ENCODE measurements at regions not wholly inside any gene's neighbourhood (a gene's known extent, or its start where the extent isn't known, plus 50 kb on each side); places are given as distances from the start of the nearest gene placed in this dataset.

DNA sequence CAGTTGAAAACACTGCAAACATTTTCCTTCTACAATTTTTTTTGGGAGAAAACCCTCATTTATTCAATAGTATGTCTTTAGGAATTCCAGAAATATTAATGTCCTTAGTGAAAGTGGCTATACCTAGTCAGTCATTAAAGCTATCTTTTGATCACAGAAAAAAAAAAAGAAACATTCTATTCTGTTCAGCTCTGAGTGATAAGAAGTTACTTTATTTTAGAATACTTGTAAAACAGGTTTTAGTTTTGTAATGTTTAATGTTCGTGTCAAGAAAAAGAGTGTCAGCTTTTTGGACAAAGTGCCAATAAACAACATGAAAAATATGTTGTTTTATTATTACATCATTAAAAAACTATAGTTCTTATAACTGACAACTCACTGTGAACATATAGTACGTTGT is 240.4 kb downstream of the OGFRL1 start:
- DNase-seq (ENCODE audit: low spot score in 2 of 2): no peak
- Mint-ChIP-seq H3K27ac (ENCODE audit: low read depth) (no peak overlapping the region), H3K4me1 (no peaks in the 10 kb centered on the region), H3K27me3 (peaks cover 16% of the 10 kb centered on the region), H3K4me3 (no peak overlapping the region), H3K36me3 (ENCODE audit: insufficient read depth) (no peaks in the 10 kb centered on the region), H3K9me3 (no peaks in the 10 kb centered on the region)
- no peak for ATAC-seq (replicated peaks; ENCODE audit: extremely low read depth, poor library complexity, severe bottlenecking)

- no peaks in the 10 kb centered on the region for H3K9me3 Mint-ChIP-seq
- DNase-seq (ENCODE audit: low spot score in 2 of 2) (no peak), ATAC-seq (replicated peaks; ENCODE audit: extremely low read depth, poor library complexity, severe bottlenecking) (no peak)
- peaks cover 14% of the 10 kb centered on the region for H3K27me3 Mint-ChIP-seq
- H3K4me3 Mint-ChIP-seq: no peak overlapping the region
- H3K4me1 Mint-ChIP-seq: no peaks in the 10 kb centered on the region
- H3K36me3 Mint-ChIP-seq (ENCODE audit: insufficient read depth): no peaks in the 10 kb centered on the region
- H3K27ac Mint-ChIP-seq (ENCODE audit: low read depth): no peak overlapping the region
Measured at GRCh38 chr6:71529769-71530168, 241.2 kb downstream of the OGFRL1 start.

DNA sequence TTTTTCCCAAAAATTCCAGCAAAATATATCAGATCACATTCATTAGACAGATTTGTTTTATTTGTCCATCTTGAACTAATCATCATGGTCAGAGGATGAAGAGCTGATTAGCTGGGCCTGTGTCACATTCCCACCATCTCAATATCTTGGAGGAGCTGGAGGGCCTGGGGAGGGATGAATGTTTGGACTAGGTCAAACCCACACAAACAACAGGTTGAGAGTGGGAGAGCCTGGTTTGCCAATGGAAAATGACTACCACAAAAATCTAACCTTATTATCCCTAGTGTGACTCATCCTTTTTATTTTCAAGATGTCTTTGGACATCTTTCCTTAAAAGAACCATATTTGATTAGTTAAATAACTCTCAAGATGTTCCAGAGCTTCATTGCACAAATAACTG is 242.4 kb downstream of the OGFRL1 start:
- H3K4me1 Mint-ChIP-seq: no peaks in the 10 kb centered on the region
- H3K9me3 Mint-ChIP-seq: no peaks in the 10 kb centered on the region
- no peak for DNase-seq (ENCODE audit: low spot score in 2 of 2)
- peaks cover 22% of the 10 kb centered on the region for H3K27me3 Mint-ChIP-seq
- no peak overlapping the region for H3K4me3 Mint-ChIP-seq
- no peaks in the 10 kb centered on the region for H3K36me3 Mint-ChIP-seq (ENCODE audit: insufficient read depth)
- H3K27ac Mint-ChIP-seq (ENCODE audit: low read depth): no peak overlapping the region
- no peak for ATAC-seq (replicated peaks; ENCODE audit: extremely low read depth, poor library complexity, severe bottlenecking)

GRCh38 chr6:71531841-71532240 is 243.2 kb downstream of the OGFRL1 start:
- Mint-ChIP-seq H3K4me3 (no peak overlapping the region), H3K36me3 (ENCODE audit: insufficient read depth) (no peaks in the 10 kb centered on the region), H3K9me3 (no peaks in the 10 kb centered on the region), H3K27me3 (peaks cover 29% of the 10 kb centered on the region), H3K4me1 (no peaks in the 10 kb centered on the region), H3K27ac (ENCODE audit: low read depth) (no peak overlapping the region)
- no peak for ATAC-seq (replicated peaks; ENCODE audit: extremely low read depth, poor library complexity, severe bottlenecking)
- no peak for DNase-seq (ENCODE audit: low spot score in 2 of 2)

GRCh38 chr6:71533939-71534379 is 245.3 kb downstream of the OGFRL1 start:
- no peak for DNase-seq (ENCODE audit: low spot score in 2 of 2)
- Mint-ChIP-seq H3K4me3 (no peak overlapping the region), H3K27ac (ENCODE audit: low read depth) (no peak overlapping the region), H3K36me3 (ENCODE audit: insufficient read depth) (no peaks in the 10 kb centered on the region), H3K9me3 (no peaks in the 10 kb centered on the region), H3K27me3 (peaks cover 29% of the 10 kb centered on the region), H3K4me1 (no peaks in the 10 kb centered on the region)
- no peak for ATAC-seq (replicated peaks; ENCODE audit: extremely low read depth, poor library complexity, severe bottlenecking)

DNA sequence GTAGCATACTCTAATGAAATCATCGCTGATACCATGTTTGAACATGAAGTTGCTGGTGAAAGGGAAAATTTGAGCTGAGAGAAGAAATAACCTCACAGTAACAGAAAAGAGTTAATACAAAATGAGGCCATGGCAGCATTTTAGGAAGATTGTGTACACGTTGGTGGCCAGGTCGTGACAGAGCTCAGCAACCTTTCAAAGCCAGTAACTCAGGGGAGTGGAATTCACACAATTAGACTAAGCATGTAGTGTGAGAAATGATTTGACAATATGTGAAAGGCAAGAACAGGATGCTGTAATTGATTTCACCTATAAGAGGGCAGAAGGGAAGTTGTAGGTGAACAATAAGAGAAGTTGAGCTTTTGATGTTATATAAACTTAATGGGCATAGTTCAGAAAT is 246.3 kb downstream of the OGFRL1 start:
- no peaks in the 10 kb centered on the region for H3K36me3 Mint-ChIP-seq (ENCODE audit: insufficient read depth)
- no peak overlapping the region for H3K4me3 Mint-ChIP-seq
- no peaks in the 10 kb centered on the region for H3K9me3 Mint-ChIP-seq
- no peaks in the 10 kb centered on the region for H3K4me1 Mint-ChIP-seq
- ATAC-seq (replicated peaks; ENCODE audit: extremely low read depth, poor library complexity, severe bottlenecking) (no peak), DNase-seq (ENCODE audit: low spot score in 2 of 2) (no peak)
- peaks cover 29% of the 10 kb centered on the region for H3K27me3 Mint-ChIP-seq
- H3K27ac Mint-ChIP-seq (ENCODE audit: low read depth): no peak overlapping the region

GRCh38 chr6:71537717-71538116 is 249.1 kb downstream of the OGFRL1 start:
- no peak for ATAC-seq (replicated peaks; ENCODE audit: extremely low read depth, poor library complexity, severe bottlenecking)
- no peak overlapping the region for H3K4me3 Mint-ChIP-seq
- no peak for DNase-seq (ENCODE audit: low spot score in 2 of 2)

GRCh38 chr6:71544028-71544427 is 255.4 kb downstream of the OGFRL1 start:
- H3K9me3 Mint-ChIP-seq: no peaks in the 10 kb centered on the region
- H3K27me3 Mint-ChIP-seq: no peaks in the 10 kb centered on the region
- ATAC-seq (replicated peaks; ENCODE audit: extremely low read depth, poor library complexity, severe bottlenecking): no peak
- H3K4me3 Mint-ChIP-seq: no peak overlapping the region
- DNase-seq (ENCODE audit: low spot score in 2 of 2): no peak
- H3K27ac Mint-ChIP-seq (ENCODE audit: low read depth): no peak overlapping the region
- no peaks in the 10 kb centered on the region for H3K36me3 Mint-ChIP-seq (ENCODE audit: insufficient read depth)
- H3K4me1 Mint-ChIP-seq: no peaks in the 10 kb centered on the region

More at GRCh38 chr6:71537717-71538116, 249.1 kb downstream of the OGFRL1 start:
- H3K27me3 Mint-ChIP-seq: peaks cover 19% of the 10 kb centered on the region
- no peaks in the 10 kb centered on the region for H3K4me1 Mint-ChIP-seq
- H3K27ac Mint-ChIP-seq (ENCODE audit: low read depth): no peak overlapping the region
- no peaks in the 10 kb centered on the region for H3K36me3 Mint-ChIP-seq (ENCODE audit: insufficient read depth)
- no peaks in the 10 kb centered on the region for H3K9me3 Mint-ChIP-seq

- H3K36me3 Mint-ChIP-seq (ENCODE audit: insufficient read depth): no peaks in the 10 kb centered on the region
- no peak overlapping the region for H3K27ac Mint-ChIP-seq (ENCODE audit: low read depth)
- no peaks in the 10 kb centered on the region for H3K4me1 Mint-ChIP-seq
- no peaks in the 10 kb centered on the region for H3K9me3 Mint-ChIP-seq
- H3K27me3 Mint-ChIP-seq: no peaks in the 10 kb centered on the region
- no peak overlapping the region for H3K4me3 Mint-ChIP-seq
- ATAC-seq (replicated peaks; ENCODE audit: extremely low read depth, poor library complexity, severe bottlenecking): no peak
- DNase-seq (ENCODE audit: low spot score in 2 of 2): no peak
Measured at GRCh38 chr6:71544906-71545305, 256.3 kb downstream of the OGFRL1 start.

GRCh38 chr6:71545905-71546304 is 257.3 kb downstream of the OGFRL1 start:
- H3K4me3 Mint-ChIP-seq: no peak overlapping the region

DNA sequence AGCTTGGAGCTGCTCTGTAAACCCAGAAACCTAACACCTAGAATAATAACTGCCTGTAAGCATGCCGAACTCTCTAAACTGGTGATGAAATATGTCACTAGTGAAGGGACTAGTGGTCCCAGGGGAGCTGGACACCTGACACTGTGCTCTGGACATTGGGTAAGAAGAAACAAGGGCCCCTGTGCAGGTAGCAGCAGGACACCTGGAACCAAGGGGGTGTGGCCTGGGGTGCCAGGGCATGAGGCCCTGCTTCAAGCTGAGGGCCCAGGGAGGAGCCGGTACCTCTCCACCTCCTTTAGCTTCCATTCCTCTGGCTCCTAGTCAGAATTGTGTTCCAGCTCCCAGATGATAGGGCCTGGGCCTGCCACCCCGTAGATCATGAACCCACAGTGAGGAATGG is 263.2 kb downstream of the OGFRL1 start:
- Mint-ChIP-seq H3K27me3 (no peaks in the 10 kb centered on the region), H3K4me3 (no peak overlapping the region), H3K4me1 (no peaks in the 10 kb centered on the region), H3K27ac (ENCODE audit: low read depth) (no peak overlapping the region), H3K36me3 (ENCODE audit: insufficient read depth) (no peaks in the 10 kb centered on the region), H3K9me3 (peaks cover 12% of the 10 kb centered on the region)
- no peak for ATAC-seq (replicated peaks; ENCODE audit: extremely low read depth, poor library complexity, severe bottlenecking)
- no peak for DNase-seq (ENCODE audit: low spot score in 2 of 2)

More at GRCh38 chr6:71545905-71546304, 257.3 kb downstream of the OGFRL1 start:
- Mint-ChIP-seq H3K9me3 (no peaks in the 10 kb centered on the region), H3K4me1 (no peaks in the 10 kb centered on the region), H3K36me3 (ENCODE audit: insufficient read depth) (no peaks in the 10 kb centered on the region), H3K27ac (ENCODE audit: low read depth) (no peak overlapping the region), H3K27me3 (no peaks in the 10 kb centered on the region)
- no peak for DNase-seq (ENCODE audit: low spot score in 2 of 2)
- ATAC-seq (replicated peaks; ENCODE audit: extremely low read depth, poor library complexity, severe bottlenecking): no peak

GRCh38 chr6:71556141-71556540 is 267.5 kb downstream of the OGFRL1 start:
- Mint-ChIP-seq H3K9me3 (peaks cover 30% of the 10 kb centered on the region), H3K4me1 (no peaks in the 10 kb centered on the region), H3K36me3 (ENCODE audit: insufficient read depth) (no peaks in the 10 kb centered on the region), H3K4me3 (no peak overlapping the region), H3K27ac (ENCODE audit: low read depth) (no peak overlapping the region), H3K27me3 (no peaks in the 10 kb centered on the region)
- DNase-seq (ENCODE audit: low spot score in 2 of 2) (no peak), ATAC-seq (replicated peaks; ENCODE audit: extremely low read depth, poor library complexity, severe bottlenecking) (no peak)

- Mint-ChIP-seq H3K27me3 (no peaks in the 10 kb centered on the region), H3K27ac (ENCODE audit: low read depth) (no peak overlapping the region), H3K4me1 (no peaks in the 10 kb centered on the region), H3K9me3 (peaks cover 25% of the 10 kb centered on the region), H3K36me3 (ENCODE audit: insufficient read depth) (no peaks in the 10 kb centered on the region), H3K4me3 (no peak overlapping the region)
- ATAC-seq (replicated peaks; ENCODE audit: extremely low read depth, poor library complexity, severe bottlenecking): no peak
- DNase-seq (ENCODE audit: low spot score in 2 of 2): no peak
Measured at GRCh38 chr6:71558974-71559373, 270.4 kb downstream of the OGFRL1 start.

GRCh38 chr6:71567562-71567961 is 279.0 kb downstream of the OGFRL1 start:
- H3K27ac Mint-ChIP-seq (ENCODE audit: low read depth): no peak overlapping the region
- H3K4me1 Mint-ChIP-seq: no peaks in the 10 kb centered on the region
- H3K36me3 Mint-ChIP-seq (ENCODE audit: insufficient read depth): no peaks in the 10 kb centered on the region
- no peak overlapping the region for H3K4me3 Mint-ChIP-seq
- no peak for ATAC-seq (replicated peaks; ENCODE audit: extremely low read depth, poor library complexity, severe bottlenecking)
- peaks cover 5% of the 10 kb centered on the region for H3K9me3 Mint-ChIP-seq
- no peaks in the 10 kb centered on the region for H3K27me3 Mint-ChIP-seq
- DNase-seq (ENCODE audit: low spot score in 2 of 2): no peak

Data from central memory CD8-positive, alpha-beta T cell (primary cell).